NB4 (cell line): ENCODE measurements at regions not wholly inside any gene's neighbourhood (a gene's known extent, or its start where the extent isn't known, plus 50 kb on each side); places are given as distances from the start of the nearest gene placed in this dataset.

Source experiments
- CTCF ChIP-seq: IDR thresholded peaks from one replicate; pipeline ENCODE4 v1.5.1; 2012; ENCODE audit warnings: low read depth, low read length
- MAX ChIP-seq: IDR thresholded peaks from 2 replicates; pipeline ENCODE4 v1.6.1; 2011; ENCODE audit warnings: low read depth, low read length
- MYC ChIP-seq: IDR thresholded peaks from 2 replicates; pipeline ENCODE4 v1.6.1; 2011; ENCODE audit warnings: low read depth, low read length
- POLR2A ChIP-seq: IDR thresholded peaks from 2 replicates; pipeline ENCODE4 v1.6.1; 2011; ENCODE audit warnings: mild to moderate bottlenecking; ENCODE audit not compliant: insufficient read length; ENCODE audit errors: extremely low read depth

GRCh38 chr10:113993489-113993991 is 50.1 kb upstream of the ADRB1 start:
- TF ChIP-seq CTCF: no peak
- no peak for TF ChIP-seq POLR2A
- TF ChIP-seq MAX: no peak
- no peak for TF ChIP-seq MYC
